HEK293 (cell line): ENCODE measurements at regions not wholly inside any gene's neighbourhood (a gene's known extent, or its start where the extent isn't known, plus 50 kb on each side); places are given as distances from the start of the nearest gene placed in this dataset.

Experiments
- TF ChIP-seq, protein P1 (sequence below): fragments of 450-650 bp; formaldehyde crosslinking; IDR thresholded peaks from 2 replicates; pipeline ENCODE4 v1.5.1; 2016; ENCODE audit warnings: missing biosample characterization, missing genetic modification characterization
- TF ChIP-seq, protein P2 (sequence below): fragments of 450-650 bp; formaldehyde crosslinking; IDR thresholded peaks from 2 replicates; pipeline ENCODE4 v1.5.1; 2016; ENCODE audit warnings: missing biosample characterization, missing genetic modification characterization, low read depth

DNA sequence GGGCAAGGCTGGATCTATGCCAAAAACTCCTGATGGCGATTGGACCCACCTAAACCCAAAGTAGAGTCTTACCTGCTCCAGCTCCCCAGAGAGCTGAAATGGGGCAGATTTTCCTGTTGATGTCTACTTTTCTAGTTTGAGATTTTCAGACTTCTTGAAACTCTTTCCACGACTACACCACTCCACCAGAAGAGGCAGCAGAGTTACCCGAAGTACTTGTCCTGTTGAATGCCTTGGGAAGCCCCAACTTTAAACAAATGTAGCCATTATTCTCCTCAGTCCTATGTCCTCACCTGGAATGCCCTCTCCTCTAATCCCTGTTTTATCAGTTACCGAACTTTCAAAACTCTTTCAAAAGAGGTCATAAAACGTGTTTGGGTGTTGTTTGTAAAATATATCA, 843.8 kb downstream of the VGLL3 start:
- TF ChIP-seq, protein P1, sequence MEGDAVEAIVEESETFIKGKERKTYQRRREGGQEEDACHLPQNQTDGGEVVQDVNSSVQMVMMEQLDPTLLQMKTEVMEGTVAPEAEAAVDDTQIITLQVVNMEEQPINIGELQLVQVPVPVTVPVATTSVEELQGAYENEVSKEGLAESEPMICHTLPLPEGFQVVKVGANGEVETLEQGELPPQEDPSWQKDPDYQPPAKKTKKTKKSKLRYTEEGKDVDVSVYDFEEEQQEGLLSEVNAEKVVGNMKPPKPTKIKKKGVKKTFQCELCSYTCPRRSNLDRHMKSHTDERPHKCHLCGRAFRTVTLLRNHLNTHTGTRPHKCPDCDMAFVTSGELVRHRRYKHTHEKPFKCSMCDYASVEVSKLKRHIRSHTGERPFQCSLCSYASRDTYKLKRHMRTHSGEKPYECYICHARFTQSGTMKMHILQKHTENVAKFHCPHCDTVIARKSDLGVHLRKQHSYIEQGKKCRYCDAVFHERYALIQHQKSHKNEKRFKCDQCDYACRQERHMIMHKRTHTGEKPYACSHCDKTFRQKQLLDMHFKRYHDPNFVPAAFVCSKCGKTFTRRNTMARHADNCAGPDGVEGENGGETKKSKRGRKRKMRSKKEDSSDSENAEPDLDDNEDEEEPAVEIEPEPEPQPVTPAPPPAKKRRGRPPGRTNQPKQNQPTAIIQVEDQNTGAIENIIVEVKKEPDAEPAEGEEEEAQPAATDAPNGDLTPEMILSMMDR (tag by site-specific recombination), result no peak
- TF ChIP-seq, protein P2, sequence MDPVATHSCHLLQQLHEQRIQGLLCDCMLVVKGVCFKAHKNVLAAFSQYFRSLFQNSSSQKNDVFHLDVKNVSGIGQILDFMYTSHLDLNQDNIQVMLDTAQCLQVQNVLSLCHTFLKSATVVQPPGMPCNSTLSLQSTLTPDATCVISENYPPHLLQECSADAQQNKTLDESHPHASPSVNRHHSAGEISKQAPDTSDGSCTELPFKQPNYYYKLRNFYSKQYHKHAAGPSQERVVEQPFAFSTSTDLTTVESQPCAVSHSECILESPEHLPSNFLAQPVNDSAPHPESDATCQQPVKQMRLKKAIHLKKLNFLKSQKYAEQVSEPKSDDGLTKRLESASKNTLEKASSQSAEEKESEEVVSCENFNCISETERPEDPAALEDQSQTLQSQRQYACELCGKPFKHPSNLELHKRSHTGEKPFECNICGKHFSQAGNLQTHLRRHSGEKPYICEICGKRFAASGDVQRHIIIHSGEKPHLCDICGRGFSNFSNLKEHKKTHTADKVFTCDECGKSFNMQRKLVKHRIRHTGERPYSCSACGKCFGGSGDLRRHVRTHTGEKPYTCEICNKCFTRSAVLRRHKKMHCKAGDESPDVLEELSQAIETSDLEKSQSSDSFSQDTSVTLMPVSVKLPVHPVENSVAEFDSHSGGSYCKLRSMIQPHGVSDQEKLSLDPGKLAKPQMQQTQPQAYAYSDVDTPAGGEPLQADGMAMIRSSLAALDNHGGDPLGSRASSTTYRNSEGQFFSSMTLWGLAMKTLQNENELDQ (tag by site-specific recombination), result no peak
